Fibroblast of mammary gland (primary cell): ENCODE measurements at regions not wholly inside any gene's neighbourhood (a gene's known extent, or its start where the extent isn't known, plus 50 kb on each side); places are given as distances from the start of the nearest gene placed in this dataset.

Experiments
- DNase-seq: peaks from one replicate; pipeline ENCODE4 v3.0.0-alpha.2; 2010; ENCODE audit warnings: low read depth
- H3K4me3 ChIP-seq: 2 replicates; pipeline ENCODE4 v1.5.1; 2011; ENCODE audit warnings: low read depth, mild to moderate bottlenecking, low read length, moderate library complexity; ENCODE audit not compliant: control insufficient read depth
- CTCF ChIP-seq: conservative IDR thresholded peaks from 2 replicates; pipeline ENCODE4 v1.5.1; 2011; ENCODE audit warnings: low read depth, low read length, inconsistent platforms; ENCODE audit not compliant: control insufficient read depth, insufficient read depth

- DNase-seq = no peak
- H3K4me3 ChIP-seq = no peak overlapping the region
- no peak for TF ChIP-seq CTCF
Measured at GRCh38 chr14:95818581-95818980, 58.1 kb upstream of the TUNAR start.

- no peak overlapping the region for H3K4me3 ChIP-seq
- TF ChIP-seq CTCF = no peak
- no peak for DNase-seq
Measured at GRCh38 chr14:95817271-95817670, 59.4 kb upstream of the TUNAR start.

GRCh38 chr14:95816539-95816938 lies 60.1 kb upstream of the TUNAR start:
- no peak overlapping the region for H3K4me3 ChIP-seq
- no peak for TF ChIP-seq CTCF
- no peak for DNase-seq

GRCh38 chr14:95815226-95815690 lies 61.4 kb upstream of the TUNAR start:
- no peak overlapping the region for H3K4me3 ChIP-seq
- TF ChIP-seq CTCF = no peak
- DNase-seq = no peak

GRCh38 chr14:95814363-95815225 lies 62.0 kb upstream of the TUNAR start:
- no peak overlapping the region for H3K4me3 ChIP-seq
- no peak for DNase-seq
- TF ChIP-seq CTCF = no peak

GRCh38 chr14:95811813-95812212 lies 64.8 kb upstream of the TUNAR start:
- no peak for TF ChIP-seq CTCF
- DNase-seq = no peak
- no peak overlapping the region for H3K4me3 ChIP-seq

- no peak overlapping the region for H3K4me3 ChIP-seq
- no peak for DNase-seq
- no peak for TF ChIP-seq CTCF
Measured at GRCh38 chr14:95808371-95808770, 68.3 kb upstream of the TUNAR start.
